HG03565 (cell line): ENCODE measurements at regions not wholly inside any gene's neighbourhood (a gene's known extent, or its start where the extent isn't known, plus 50 kb on each side); places are given as distances from the start of the nearest gene placed in this dataset.

Experiments
- ATAC-seq: cut with Tn5 transposase; IDR thresholded peaks from one replicate; pipeline ENCODE4 v1.9.1; 2021; ENCODE audit warnings: mild to moderate bottlenecking, moderate library complexity; ENCODE audit not compliant: unreplicated experiment

GRCh38 chr1:235011599-235012435 lies 116.8 kb downstream of the TOMM20 start:
- ATAC-seq: peak; percentile 61

- no peak for ATAC-seq
Measured at GRCh38 chr1:235011064-235011598, 117.5 kb downstream of the TOMM20 start.

GRCh38 chr1:235009561-235010306 lies 118.9 kb downstream of the TOMM20 start:
- no peak for ATAC-seq

GRCh38 chr1:235009074-235009473 lies 119.6 kb downstream of the TOMM20 start:
- ATAC-seq: no peak

GRCh38 chr1:235008239-235008638 lies 120.4 kb downstream of the TOMM20 start:
- ATAC-seq: no peak

GRCh38 chr1:235006816-235007215 lies 121.8 kb downstream of the TOMM20 start:
- no peak for ATAC-seq

- ATAC-seq: no peak
Measured at GRCh38 chr1:235006132-235006721, 122.4 kb downstream of the TOMM20 start.

- ATAC-seq: no peak
Measured at GRCh38 chr1:235004840-235005391, 123.7 kb downstream of the TOMM20 start.

GRCh38 chr1:235004276-235004675 lies 124.4 kb downstream of the TOMM20 start:
- ATAC-seq: no peak

GRCh38 chr1:235002706-235003300 lies 125.8 kb downstream of the TOMM20 start:
- ATAC-seq: no peak

GRCh38 chr1:234999513-234999940 lies 129.1 kb downstream of the TOMM20 start:
- ATAC-seq: no peak

- ATAC-seq: no peak
Measured at GRCh38 chr1:234997896-234998741, 130.5 kb downstream of the TOMM20 start.

- no peak for ATAC-seq
Measured at GRCh38 chr1:234997201-234997895, 131.3 kb downstream of the TOMM20 start.

GRCh38 chr1:234996245-234996757 lies 132.3 kb downstream of the TOMM20 start:
- ATAC-seq: no peak

- ATAC-seq: no peak
Measured at GRCh38 chr1:234994436-234995295, 134.0 kb downstream of the TOMM20 start.

GRCh38 chr1:234992065-234992464 lies 136.6 kb downstream of the TOMM20 start:
- no peak for ATAC-seq

- ATAC-seq: no peak
Measured at GRCh38 chr1:234990874-234991801, 137.5 kb downstream of the TOMM20 start.
